ENCODE measurements at regions not wholly inside any gene's neighbourhood (a gene's known extent, or its start where the extent isn't known, plus 50 kb on each side); places are given as distances from the start of the nearest gene placed in this dataset.
"Not testable (repeated sequence)": the region's sequence is repeated elsewhere in the genome, so short reads cannot be mapped to it uniquely, and the experiment has no call there.

GRCh38 chr1:206299181-206299791 lies 95.9 kb downstream of the SRGAP2 start:
- not testable (repeated sequence) for H3K4me3 ChIP-seq (ENCODE audit: low read depth, low read length); DNase-seq; H3K36me3 ChIP-seq; H3K27me3 ChIP-seq; H3K9me3 ChIP-seq; H3K4me1 ChIP-seq

GRCh38 chr1:206299942-206300341 lies 96.6 kb downstream of the SRGAP2 start:
- not testable (repeated sequence) for H3K9me3 ChIP-seq; H3K27me3 ChIP-seq; H3K4me3 ChIP-seq (ENCODE audit: low read depth, low read length); H3K36me3 ChIP-seq; H3K4me1 ChIP-seq; DNase-seq

- H3K4me1 ChIP-seq; H3K27me3 ChIP-seq; H3K36me3 ChIP-seq; H3K4me3 ChIP-seq (ENCODE audit: low read depth, low read length); H3K9me3 ChIP-seq; DNase-seq: not testable (repeated sequence)
These were observed 98.7 kb downstream of the SRGAP2 start for GRCh38 chr1:206302056-206302455.

- H3K27me3 ChIP-seq; H3K36me3 ChIP-seq; H3K4me1 ChIP-seq; H3K9me3 ChIP-seq; DNase-seq; H3K4me3 ChIP-seq (ENCODE audit: low read depth, low read length): not testable (repeated sequence)
These were observed 104.1 kb downstream of the SRGAP2 start for GRCh38 chr1:206307442-206307841.

GRCh38 chr1:206310948-206311347 lies 107.6 kb downstream of the SRGAP2 start:
- H3K4me3 ChIP-seq (ENCODE audit: low read depth, low read length); H3K36me3 ChIP-seq; H3K9me3 ChIP-seq; H3K27me3 ChIP-seq; H3K4me1 ChIP-seq; DNase-seq: not testable (repeated sequence)

GRCh38 chr1:206311611-206312273 lies 108.4 kb downstream of the SRGAP2 start:
- not testable (repeated sequence) for H3K4me1 ChIP-seq; H3K36me3 ChIP-seq; H3K4me3 ChIP-seq (ENCODE audit: low read depth, low read length); H3K27me3 ChIP-seq; DNase-seq; H3K9me3 ChIP-seq

GRCh38 chr1:206312274-206312665 lies 108.9 kb downstream of the SRGAP2 start:
- not testable (repeated sequence) for DNase-seq; H3K4me3 ChIP-seq (ENCODE audit: low read depth, low read length); H3K4me1 ChIP-seq; H3K27me3 ChIP-seq; H3K9me3 ChIP-seq; H3K36me3 ChIP-seq

- not testable (repeated sequence) for H3K27me3 ChIP-seq; H3K36me3 ChIP-seq; H3K9me3 ChIP-seq; H3K4me3 ChIP-seq (ENCODE audit: low read depth, low read length); H3K4me1 ChIP-seq; DNase-seq
These were observed 111.8 kb downstream of the SRGAP2 start for GRCh38 chr1:206314951-206315636.

- not testable (repeated sequence) for H3K27me3 ChIP-seq; H3K4me1 ChIP-seq; DNase-seq; H3K36me3 ChIP-seq; H3K4me3 ChIP-seq (ENCODE audit: low read depth, low read length); H3K9me3 ChIP-seq
These were observed 113.6 kb downstream of the SRGAP2 start for GRCh38 chr1:206316901-206317300.

- not testable (repeated sequence) for H3K4me1 ChIP-seq, DNase-seq
These were observed 114.7 kb downstream of the SRGAP2 start for GRCh38 chr1:206317878-206318514.

GRCh38 chr1:206320227-206320626 lies 116.9 kb downstream of the SRGAP2 start:
- H3K36me3 ChIP-seq; H3K9me3 ChIP-seq; DNase-seq; H3K4me3 ChIP-seq (ENCODE audit: low read depth, low read length); H3K4me1 ChIP-seq; H3K27me3 ChIP-seq: not testable (repeated sequence)

More at GRCh38 chr1:206317878-206318514, 114.7 kb downstream of the SRGAP2 start:
- not testable (repeated sequence) for H3K27me3 ChIP-seq; H3K36me3 ChIP-seq; H3K9me3 ChIP-seq; H3K4me3 ChIP-seq (ENCODE audit: low read depth, low read length)

- not testable (repeated sequence) for H3K4me3 ChIP-seq (ENCODE audit: low read depth, low read length); DNase-seq; H3K27me3 ChIP-seq; H3K4me1 ChIP-seq; H3K36me3 ChIP-seq; H3K9me3 ChIP-seq
These were observed 123.0 kb downstream of the SRGAP2 start for GRCh38 chr1:206326159-206326939.

GRCh38 chr1:206331597-206331996 lies 128.3 kb downstream of the SRGAP2 start:
- not testable (repeated sequence) for H3K36me3 ChIP-seq; H3K27me3 ChIP-seq; H3K4me3 ChIP-seq (ENCODE audit: low read depth, low read length); DNase-seq; H3K9me3 ChIP-seq; H3K4me1 ChIP-seq

GRCh38 chr1:206333316-206333715 lies 130.0 kb downstream of the SRGAP2 start:
- H3K36me3 ChIP-seq; H3K4me1 ChIP-seq; H3K27me3 ChIP-seq; DNase-seq; H3K4me3 ChIP-seq (ENCODE audit: low read depth, low read length); H3K9me3 ChIP-seq: not testable (repeated sequence)

- H3K4me1 ChIP-seq; H3K27me3 ChIP-seq; H3K9me3 ChIP-seq; H3K36me3 ChIP-seq; DNase-seq; H3K4me3 ChIP-seq (ENCODE audit: low read depth, low read length): not testable (repeated sequence)
These were observed 130.6 kb downstream of the SRGAP2 start for GRCh38 chr1:206333897-206334296.
